Caco-2 (cell line): ENCODE measurements at regions not wholly inside any gene's neighbourhood (a gene's known extent, or its start where the extent isn't known, plus 50 kb on each side); places are given as distances from the start of the nearest gene placed in this dataset.

Source experiments
- BruUV-seq: library from RNA; stranded (reverse); fragments of 400-500 nt; replicated peaks from 2 replicates; lab custom pipeline; 2021; lab: Mats Ljungman, UMichigan
- CTCF ChIA-PET: fragments of 300-600 bp; sonication (Branson Sonifier 250); formaldehyde crosslinking; loops from one replicate; lab custom pipeline; 2022; ENCODE audit warnings: antibody characterized with exemption; lab: Charles Lee
- POLR2A ChIA-PET: fragments of 300-600 bp; sonication (Branson Sonifier 250); formaldehyde crosslinking; loops from one replicate; lab custom pipeline; 2022; ENCODE audit warnings: antibody characterized with exemption; lab: Charles Lee
- DNase-seq, 2 experiments: peaks; one replicate each; pipeline versions ENCODE4 v3.0.0 to v3.0.0-alpha.2; 2020 to 2022
- H3K27me3 ChIP-seq: replicated peaks from 2 replicates; pipeline ENCODE4 v1.6.0; 2011; ENCODE audit warnings: low read length; ENCODE audit not compliant: control insufficient read depth, insufficient read depth
- H3K36me3 ChIP-seq: 2 replicates; pipeline ENCODE4 v1.5.1; 2011; ENCODE audit warnings: low read length; ENCODE audit not compliant: control insufficient read depth, insufficient read depth
- H3K4me1 ChIP-seq: fragments of 250-450 bp; sonication (Bioruptor Pico); 2 replicates; pipeline ENCODE4 v1.5.1; 2020; ENCODE audit warnings: mild to moderate bottlenecking
- H3K4me3 ChIP-seq: 2 replicates; pipeline ENCODE4 v1.5.1; 2011; ENCODE audit warnings: low read depth, mild to moderate bottlenecking, control low read depth, low read length
- H3K9me3 ChIP-seq: fragments of 250-450 bp; sonication (Bioruptor Pico); 2 replicates; pipeline ENCODE4 v1.5.1; 2020; ENCODE audit warnings: mild to moderate bottlenecking, moderate library complexity
- H3K27ac Mint-ChIP-seq: one replicate; pipeline ENCODE4 v1.8.0; 2022; ENCODE audit warnings: mixed read lengths; ENCODE audit not compliant: unreplicated experiment
- H3K27me3 Mint-ChIP-seq: one replicate; pipeline ENCODE4 v1.8.0; 2022; ENCODE audit warnings: mixed read lengths; ENCODE audit not compliant: insufficient read depth, unreplicated experiment
- H3K36me3 Mint-ChIP-seq: one replicate; pipeline ENCODE4 v1.8.0; 2022; ENCODE audit warnings: mild to moderate bottlenecking, mixed read lengths; ENCODE audit not compliant: insufficient read depth, unreplicated experiment
- H3K4me1 Mint-ChIP-seq: one replicate; pipeline ENCODE4 v1.8.0; 2022; ENCODE audit warnings: low read depth, mixed read lengths; ENCODE audit not compliant: unreplicated experiment
- H3K4me3 Mint-ChIP-seq: one replicate; pipeline ENCODE4 v1.8.0; 2022; ENCODE audit warnings: mild to moderate bottlenecking, moderate library complexity, mixed read lengths; ENCODE audit not compliant: unreplicated experiment
- H3K9me3 Mint-ChIP-seq: one replicate; pipeline ENCODE4 v1.8.0; 2022; ENCODE audit warnings: mixed read lengths; ENCODE audit not compliant: unreplicated experiment
- intact Hi-C: fragments of 100-400 bp; cut with micrococcal nuclease; formaldehyde crosslinking; loops from one replicate; pipeline ENCODE4 v1.10.0; 2022; ENCODE audit not compliant: unreplicated experiment
- TF ChIP-seq, protein P1 (sequence below), 2 experiments: fragments of 200-600 bp in 1 of 2; IDR thresholded peaks; 1 replicate in 1 of 2; 2 replicates in 1 of 2; pipeline versions ENCODE4 v1.5.1 to v1.8.0; 2011 to 2022; ENCODE audit warnings: antibody characterized with exemption in 1 of 2, control low read depth in 1 of 2, inconsistent platforms in 1 of 2, low read depth in 1 of 2, low read length in 1 of 2, mild to moderate bottlenecking in 1 of 2, moderate library complexity in 1 of 2; ENCODE audit not compliant: insufficient read depth in 1 of 2, severe bottlenecking in 1 of 2, unreplicated experiment in 1 of 2

- H3K9me3 ChIP-seq, result peaks cover 27% of the 10 kb centered on the region
- H3K27ac Mint-ChIP-seq, result no peak overlapping the region
- no peak for DNase-seq
- H3K36me3 ChIP-seq, result no peaks in the 10 kb centered on the region
- intact Hi-C loops, result no loop called here
- H3K9me3 Mint-ChIP-seq, result peaks cover 33% of the 10 kb centered on the region
- ChIA-PET POLR2A (no interaction called here), CTCF (no interaction called here)
- H3K4me1 ChIP-seq, result no peaks in the 10 kb centered on the region
- H3K4me3 ChIP-seq, result no peak overlapping the region
- TF ChIP-seq, protein P1, sequence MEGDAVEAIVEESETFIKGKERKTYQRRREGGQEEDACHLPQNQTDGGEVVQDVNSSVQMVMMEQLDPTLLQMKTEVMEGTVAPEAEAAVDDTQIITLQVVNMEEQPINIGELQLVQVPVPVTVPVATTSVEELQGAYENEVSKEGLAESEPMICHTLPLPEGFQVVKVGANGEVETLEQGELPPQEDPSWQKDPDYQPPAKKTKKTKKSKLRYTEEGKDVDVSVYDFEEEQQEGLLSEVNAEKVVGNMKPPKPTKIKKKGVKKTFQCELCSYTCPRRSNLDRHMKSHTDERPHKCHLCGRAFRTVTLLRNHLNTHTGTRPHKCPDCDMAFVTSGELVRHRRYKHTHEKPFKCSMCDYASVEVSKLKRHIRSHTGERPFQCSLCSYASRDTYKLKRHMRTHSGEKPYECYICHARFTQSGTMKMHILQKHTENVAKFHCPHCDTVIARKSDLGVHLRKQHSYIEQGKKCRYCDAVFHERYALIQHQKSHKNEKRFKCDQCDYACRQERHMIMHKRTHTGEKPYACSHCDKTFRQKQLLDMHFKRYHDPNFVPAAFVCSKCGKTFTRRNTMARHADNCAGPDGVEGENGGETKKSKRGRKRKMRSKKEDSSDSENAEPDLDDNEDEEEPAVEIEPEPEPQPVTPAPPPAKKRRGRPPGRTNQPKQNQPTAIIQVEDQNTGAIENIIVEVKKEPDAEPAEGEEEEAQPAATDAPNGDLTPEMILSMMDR (IDR thresholded peaks at IDR 0.05; ENCODE audit: insufficient read depth in 1 of 2, low read depth in 1 of 2, low read length in 1 of 2, severe bottlenecking in 1 of 2, unreplicated experiment in 1 of 2), result no peak
- H3K27me3 ChIP-seq, result no peaks in the 10 kb centered on the region
- H3K4me1 Mint-ChIP-seq, result no peaks in the 10 kb centered on the region
- no peaks in the 10 kb centered on the region for H3K36me3 Mint-ChIP-seq
- peaks cover 2% of the 10 kb centered on the region for H3K27me3 Mint-ChIP-seq
- H3K4me3 Mint-ChIP-seq, result no peak overlapping the region
- no TSS peak for BruUV-seq
Measured at GRCh38 chr15:27623560-27624305, 475.4 kb downstream of the OCA2 start.

DNA sequence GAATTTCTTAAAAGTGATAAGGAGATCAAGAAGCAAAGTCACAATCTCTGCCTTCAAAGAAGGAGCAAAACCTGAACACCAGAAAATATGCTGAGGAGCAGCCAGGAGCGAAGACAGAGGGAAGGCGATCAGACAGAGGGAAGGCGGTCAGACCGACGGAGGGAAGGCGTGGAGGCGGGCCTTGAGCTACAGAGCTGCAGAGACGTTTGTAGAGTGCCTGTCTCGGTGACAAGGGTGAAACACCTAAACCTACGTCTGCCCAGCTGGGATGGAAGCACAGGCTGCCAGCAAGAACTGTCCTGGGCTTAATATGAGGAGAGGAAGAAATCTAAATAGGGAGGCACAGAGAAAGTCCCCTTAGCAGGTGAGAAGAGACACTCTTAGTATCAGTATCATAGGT is 476.0 kb downstream of the OCA2 start:
- no peaks in the 10 kb centered on the region for H3K4me1 ChIP-seq
- intact Hi-C loops, result no loop called here
- no peaks in the 10 kb centered on the region for H3K27me3 ChIP-seq
- Mint-ChIP-seq H3K36me3 (no peaks in the 10 kb centered on the region), H3K27ac (no peak overlapping the region), H3K4me3 (no peak overlapping the region), H3K27me3 (peaks cover 2% of the 10 kb centered on the region), H3K4me1 (no peaks in the 10 kb centered on the region), H3K9me3 (peaks cover 27% of the 10 kb centered on the region)
- no peak overlapping the region for H3K4me3 ChIP-seq
- BruUV-seq, result no TSS peak
- no peak for DNase-seq
- H3K9me3 ChIP-seq, result peaks cover 22% of the 10 kb centered on the region
- CTCF ChIA-PET, result no interaction called here
- TF ChIP-seq, protein P1 (IDR thresholded peaks at IDR 0.05; ENCODE audit: insufficient read depth in 1 of 2, low read depth in 1 of 2, low read length in 1 of 2, severe bottlenecking in 1 of 2, unreplicated experiment in 1 of 2), result no peak
- H3K36me3 ChIP-seq, result no peaks in the 10 kb centered on the region
- POLR2A ChIA-PET, result no interaction called here

GRCh38 chr15:27622371-27622770 is 476.7 kb downstream of the OCA2 start:
- Mint-ChIP-seq H3K9me3 (peaks cover 19% of the 10 kb centered on the region), H3K27ac (no peak overlapping the region), H3K4me1 (no peaks in the 10 kb centered on the region), H3K4me3 (no peak overlapping the region), H3K27me3 (peaks cover 2% of the 10 kb centered on the region), H3K36me3 (no peaks in the 10 kb centered on the region)
- no peaks in the 10 kb centered on the region for H3K4me1 ChIP-seq
- DNase-seq, result no peak
- no peak overlapping the region for H3K4me3 ChIP-seq
- H3K9me3 ChIP-seq, result peaks cover 14% of the 10 kb centered on the region; the same call in 1 of the 2 replicates
- POLR2A ChIA-PET, result no interaction called here
- intact Hi-C loops, result no loop called here
- BruUV-seq, result no TSS peak
- TF ChIP-seq, protein P1 (IDR thresholded peaks at IDR 0.05; ENCODE audit: insufficient read depth in 1 of 2, low read depth in 1 of 2, low read length in 1 of 2, severe bottlenecking in 1 of 2, unreplicated experiment in 1 of 2), result no peak
- no peaks in the 10 kb centered on the region for H3K27me3 ChIP-seq
- no peaks in the 10 kb centered on the region for H3K36me3 ChIP-seq
- CTCF ChIA-PET, result no interaction called here
